ENCODE measurements at regions not wholly inside any gene's neighbourhood (a gene's known extent, or its start where the extent isn't known, plus 50 kb on each side); places are given as distances from the start of the nearest gene placed in this dataset.

- Mint-ChIP-seq H3K27me3 (ENCODE audit: insufficient read depth, unreplicated experiment) (no peaks in the 10 kb centered on the region), H3K4me1 (ENCODE audit: low read depth, unreplicated experiment) (no peaks in the 10 kb centered on the region), H3K36me3 (ENCODE audit: insufficient read depth, unreplicated experiment) (no peaks in the 10 kb centered on the region), H3K9me3 (ENCODE audit: unreplicated experiment) (peaks cover 9% of the 10 kb centered on the region), H3K27ac (ENCODE audit: unreplicated experiment) (no peak overlapping the region), H3K4me3 (ENCODE audit: unreplicated experiment) (no peak overlapping the region)
- Histone ChIP-seq H3K4me1 (no peaks in the 10 kb centered on the region), H3K27me3 (replicated peaks; ENCODE audit: control insufficient read depth, insufficient read depth, low read length) (no peaks in the 10 kb centered on the region), H3K36me3 (ENCODE audit: control insufficient read depth, insufficient read depth, low read length) (no peaks in the 10 kb centered on the region), H3K9me3 (no peaks in the 10 kb centered on the region), H3K4me3 (ENCODE audit: low read depth, low read length) (no peak overlapping the region)
- ChIA-PET POLR2A (no interaction called here), CTCF (no interaction called here)
- BruUV-seq (replicated peaks) = no TSS peak
- intact Hi-C loops (cut with micrococcal nuclease; ENCODE audit: unreplicated experiment) = no loop called here
- TF ChIP-seq CTCF (IDR thresholded peaks at IDR 0.05; ENCODE audit: insufficient read depth in 1 of 2, low read depth in 1 of 2, low read length in 1 of 2, severe bottlenecking in 1 of 2, unreplicated experiment in 1 of 2) = no peak
- DNase-seq = no peak
Measured at GRCh38 chr4:31959972-31960371, 1239.8 kb downstream of the PCDH7 start.

- POLR2A ChIA-PET = no interaction called here
- TF ChIP-seq CTCF (IDR thresholded peaks at IDR 0.05; ENCODE audit: insufficient read depth in 1 of 2, low read depth in 1 of 2, low read length in 1 of 2, severe bottlenecking in 1 of 2, unreplicated experiment in 1 of 2) = no peak
- peaks cover 9% of the 10 kb centered on the region for H3K9me3 Mint-ChIP-seq (ENCODE audit: unreplicated experiment)
- Histone ChIP-seq H3K9me3 (no peaks in the 10 kb centered on the region; the same call in 1 of the 2 replicates), H3K4me1 (no peaks in the 10 kb centered on the region), H3K27me3 (replicated peaks; ENCODE audit: control insufficient read depth, insufficient read depth, low read length) (no peaks in the 10 kb centered on the region), H3K36me3 (ENCODE audit: control insufficient read depth, insufficient read depth, low read length) (no peaks in the 10 kb centered on the region), H3K4me3 (ENCODE audit: low read depth, low read length) (no peak overlapping the region)
- no peaks in the 10 kb centered on the region for H3K27me3 Mint-ChIP-seq (ENCODE audit: insufficient read depth, unreplicated experiment)
- no peak overlapping the region for H3K4me3 Mint-ChIP-seq (ENCODE audit: unreplicated experiment)
- BruUV-seq (replicated peaks) = no TSS peak
- CTCF ChIA-PET = no interaction called here
- no peaks in the 10 kb centered on the region for H3K4me1 Mint-ChIP-seq (ENCODE audit: low read depth, unreplicated experiment)
- intact Hi-C loops (cut with micrococcal nuclease; ENCODE audit: unreplicated experiment) = no loop called here
- no peak for DNase-seq
- no peaks in the 10 kb centered on the region for H3K36me3 Mint-ChIP-seq (ENCODE audit: insufficient read depth, unreplicated experiment)
- no peak overlapping the region for H3K27ac Mint-ChIP-seq (ENCODE audit: unreplicated experiment)
Measured at GRCh38 chr4:31964685-31965084, 1244.5 kb downstream of the PCDH7 start.

GRCh38 chr4:31968842-31969241, 1248.7 kb downstream of the PCDH7 start:
- intact Hi-C loops (cut with micrococcal nuclease; ENCODE audit: unreplicated experiment) = no loop called here
- no peaks in the 10 kb centered on the region for H3K36me3 Mint-ChIP-seq (ENCODE audit: insufficient read depth, unreplicated experiment)
- CTCF ChIA-PET = no interaction called here

More at GRCh38 chr4:31968842-31969241, 1248.7 kb downstream of the PCDH7 start:
- no peak overlapping the region for H3K27ac Mint-ChIP-seq (ENCODE audit: unreplicated experiment)
- Histone ChIP-seq H3K4me3 (ENCODE audit: low read depth, low read length) (no peak overlapping the region), H3K9me3 (no peaks in the 10 kb centered on the region; the same call in 1 of the 2 replicates), H3K4me1 (no peaks in the 10 kb centered on the region), H3K36me3 (ENCODE audit: control insufficient read depth, insufficient read depth, low read length) (no peaks in the 10 kb centered on the region), H3K27me3 (replicated peaks; ENCODE audit: control insufficient read depth, insufficient read depth, low read length) (no peaks in the 10 kb centered on the region)
- DNase-seq = no peak
- no peak for TF ChIP-seq CTCF (IDR thresholded peaks at IDR 0.05; ENCODE audit: insufficient read depth in 1 of 2, low read depth in 1 of 2, low read length in 1 of 2, severe bottlenecking in 1 of 2, unreplicated experiment in 1 of 2)
- BruUV-seq (replicated peaks) = no TSS peak
- H3K27me3 Mint-ChIP-seq (ENCODE audit: insufficient read depth, unreplicated experiment) = no peaks in the 10 kb centered on the region
- POLR2A ChIA-PET = no interaction called here
- no peaks in the 10 kb centered on the region for H3K4me1 Mint-ChIP-seq (ENCODE audit: low read depth, unreplicated experiment)
- no peak overlapping the region for H3K4me3 Mint-ChIP-seq (ENCODE audit: unreplicated experiment)
- no peaks in the 10 kb centered on the region for H3K9me3 Mint-ChIP-seq (ENCODE audit: unreplicated experiment)

Data from Caco-2 (cell line).